RCC 7860 (cell line): ENCODE measurements at regions not wholly inside any gene's neighbourhood (a gene's known extent, or its start where the extent isn't known, plus 50 kb on each side); places are given as distances from the start of the nearest gene placed in this dataset.
"Not testable (repeated sequence)": the region's sequence is repeated elsewhere in the genome, so short reads cannot be mapped to it uniquely, and the experiment has no call there.

ENCODE experiments used
- DNase-seq: peaks from one replicate; pipeline ENCODE4 v3.0.0-alpha.2; 2015; ENCODE audit warnings: low spot score
- FAIRE-seq: peaks from 2 replicates; lab custom pipeline; 2012; peaks lifted over from hg19 to GRCh38; lab: Jason Lieb, UNC

GRCh38 chr4:162502109-162502508 lies 338.3 kb upstream of the FSTL5 start:
- FAIRE-seq, result no peak
- no peak for DNase-seq

GRCh38 chr4:162499478-162499877 lies 335.7 kb upstream of the FSTL5 start:
- FAIRE-seq (no peak), DNase-seq (no peak)

GRCh38 chr4:162498168-162498567 lies 334.4 kb upstream of the FSTL5 start:
- DNase-seq (no peak), FAIRE-seq (no peak)

GRCh38 chr4:162497564-162498167 lies 333.9 kb upstream of the FSTL5 start:
- FAIRE-seq (peak; percentile 30), DNase-seq (peak; percentile 25)

- FAIRE-seq, result no peak
- no peak for DNase-seq
These were observed 331.1 kb upstream of the FSTL5 start for GRCh38 chr4:162494935-162495334.

- FAIRE-seq (peak; percentile 51), DNase-seq (peak; percentile 54)
These were observed 321.7 kb upstream of the FSTL5 start for GRCh38 chr4:162485486-162485885.

GRCh38 chr4:162475246-162475645 lies 311.4 kb upstream of the FSTL5 start:
- FAIRE-seq (no peak), DNase-seq (no peak)

- FAIRE-seq (no peak), DNase-seq (no peak)
These were observed 306.2 kb upstream of the FSTL5 start for GRCh38 chr4:162469977-162470376.

GRCh38 chr4:162465356-162465755 lies 301.6 kb upstream of the FSTL5 start:
- FAIRE-seq, DNase-seq: not testable (repeated sequence)

GRCh38 chr4:162461952-162462351 lies 298.2 kb upstream of the FSTL5 start:
- FAIRE-seq (no peak), DNase-seq (no peak)

- FAIRE-seq (no peak), DNase-seq (no peak)
These were observed 294.3 kb upstream of the FSTL5 start for GRCh38 chr4:162458051-162458450.

- no peak for DNase-seq
- no peak for FAIRE-seq
These were observed 293.5 kb upstream of the FSTL5 start for GRCh38 chr4:162457071-162457865.

- peak; percentile 67 for FAIRE-seq
- DNase-seq, result peak; percentile 28
These were observed 292.3 kb upstream of the FSTL5 start for GRCh38 chr4:162456106-162456505.

GRCh38 chr4:162450531-162451035 lies 286.8 kb upstream of the FSTL5 start:
- no peak for FAIRE-seq

GRCh38 chr4:162443510-162443909 lies 279.7 kb upstream of the FSTL5 start:
- DNase-seq (no peak), FAIRE-seq (no peak)

More at GRCh38 chr4:162450531-162451035, 286.8 kb upstream of the FSTL5 start:
- DNase-seq, result no peak

- no peak for FAIRE-seq
- DNase-seq, result no peak
These were observed 278.3 kb upstream of the FSTL5 start for GRCh38 chr4:162442128-162442527.

- no peak for FAIRE-seq
- DNase-seq, result no peak
These were observed 258.5 kb upstream of the FSTL5 start for GRCh38 chr4:162422312-162422711.

- no peak for FAIRE-seq
- no peak for DNase-seq
These were observed 247.1 kb upstream of the FSTL5 start for GRCh38 chr4:162410854-162411253.

GRCh38 chr4:162409048-162409447 lies 245.2 kb upstream of the FSTL5 start:
- DNase-seq (no peak), FAIRE-seq (no peak)

- FAIRE-seq, result no peak
- no peak for DNase-seq
These were observed 244.5 kb upstream of the FSTL5 start for GRCh38 chr4:162408309-162408708.

- DNase-seq (no peak), FAIRE-seq (no peak)
These were observed 243.0 kb upstream of the FSTL5 start for GRCh38 chr4:162406637-162407365.
